ENCODE measurements at regions not wholly inside any gene's neighbourhood (a gene's known extent, or its start where the extent isn't known, plus 50 kb on each side); places are given as distances from the start of the nearest gene placed in this dataset.

DNA sequence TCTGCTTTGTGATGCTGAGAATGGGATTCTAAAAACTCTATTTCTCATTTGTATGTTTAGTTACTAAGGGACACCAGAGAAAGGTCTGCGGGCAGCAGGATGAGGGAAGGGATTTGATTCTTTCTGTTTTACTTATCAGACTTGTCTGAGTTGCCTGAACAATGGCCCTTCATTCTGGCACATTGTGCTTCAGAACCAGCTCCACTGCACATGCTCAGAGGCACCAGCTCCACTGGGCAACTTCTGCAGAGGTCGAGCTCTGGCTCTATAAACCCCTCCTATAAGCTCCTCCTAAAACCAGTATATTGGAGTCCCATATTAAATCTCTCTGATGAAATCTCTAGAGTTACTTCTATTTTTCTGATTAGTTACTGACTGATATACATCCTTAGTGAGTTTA, 453.2 kb upstream of the CDIN1 start:
- H3K4me1 Mint-ChIP-seq = peaks cover 7% of the 10 kb centered on the region
- no peak overlapping the region for H3K4me3 Mint-ChIP-seq
- peaks cover 2% of the 10 kb centered on the region for H3K36me3 Mint-ChIP-seq
- DNase-seq (ENCODE audit: low spot score in 2 of 2, unreplicated experiment in 2 of 2) = no peak
- H3K27me3 Mint-ChIP-seq (ENCODE audit: low read depth) = no peaks in the 10 kb centered on the region
- no peak overlapping the region for H3K27ac Mint-ChIP-seq
- TF ChIP-seq CTCF (IDR thresholded peaks at IDR 0.05; ENCODE audit: unreplicated experiment) = no peak
- peaks cover 19% of the 10 kb centered on the region for H3K9me3 Mint-ChIP-seq

- Mint-ChIP-seq H3K27ac (no peak overlapping the region), H3K4me1 (peaks cover 18% of the 10 kb centered on the region)
These were observed 448.6 kb upstream of the CDIN1 start for GRCh38 chr15:36130641-36131310.

GRCh38 chr15:36133742-36134141, 445.7 kb upstream of the CDIN1 start:
- H3K36me3 Mint-ChIP-seq = peaks cover 2% of the 10 kb centered on the region

More at GRCh38 chr15:36130641-36131310, 448.6 kb upstream of the CDIN1 start:
- peaks cover 11% of the 10 kb centered on the region for H3K9me3 Mint-ChIP-seq
- no peak overlapping the region for H3K4me3 Mint-ChIP-seq
- no peaks in the 10 kb centered on the region for H3K36me3 Mint-ChIP-seq
- H3K27me3 Mint-ChIP-seq (ENCODE audit: low read depth) = no peaks in the 10 kb centered on the region
- no peak for TF ChIP-seq CTCF (IDR thresholded peaks at IDR 0.05; ENCODE audit: unreplicated experiment)
- DNase-seq (ENCODE audit: low spot score in 2 of 2, unreplicated experiment in 2 of 2) = no peak

DNA sequence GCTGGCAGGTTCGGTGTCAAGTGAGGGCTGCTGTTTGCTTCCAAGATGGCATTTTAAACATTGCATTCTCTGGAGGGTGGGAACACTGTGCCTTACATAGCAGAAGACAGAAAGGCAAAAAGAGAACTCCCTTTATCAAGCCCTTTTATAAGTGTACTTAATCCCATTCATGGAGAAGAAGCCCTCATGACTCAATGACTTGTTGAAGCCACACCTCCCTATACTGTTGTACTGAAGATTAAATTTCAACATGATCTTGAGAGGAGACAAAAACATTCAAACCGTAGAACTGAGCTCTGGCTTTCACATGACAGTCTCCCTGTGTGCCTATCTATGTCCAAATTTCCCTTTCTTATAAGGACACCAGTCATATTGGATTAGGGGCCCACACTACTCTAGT, 443.4 kb upstream of the CDIN1 start:
- no peak overlapping the region for H3K4me3 Mint-ChIP-seq
- H3K27ac Mint-ChIP-seq = no peak overlapping the region
- H3K36me3 Mint-ChIP-seq = peaks cover 5% of the 10 kb centered on the region
- no peak for TF ChIP-seq CTCF (IDR thresholded peaks at IDR 0.05; ENCODE audit: unreplicated experiment)
- peaks cover 18% of the 10 kb centered on the region for H3K9me3 Mint-ChIP-seq
- peaks cover 18% of the 10 kb centered on the region for H3K4me1 Mint-ChIP-seq
- DNase-seq (ENCODE audit: low spot score in 2 of 2, unreplicated experiment in 2 of 2) = no peak
- no peaks in the 10 kb centered on the region for H3K27me3 Mint-ChIP-seq (ENCODE audit: low read depth)

More at GRCh38 chr15:36133742-36134141, 445.7 kb upstream of the CDIN1 start:
- peaks cover 18% of the 10 kb centered on the region for H3K4me1 Mint-ChIP-seq
- H3K27ac Mint-ChIP-seq = peak overlapping the region; percentile 47
- no peak for DNase-seq (ENCODE audit: low spot score in 2 of 2, unreplicated experiment in 2 of 2)
- H3K27me3 Mint-ChIP-seq (ENCODE audit: low read depth) = no peaks in the 10 kb centered on the region
- peaks cover 7% of the 10 kb centered on the region for H3K9me3 Mint-ChIP-seq
- no peak overlapping the region for H3K4me3 Mint-ChIP-seq
- TF ChIP-seq CTCF (IDR thresholded peaks at IDR 0.05; ENCODE audit: unreplicated experiment) = no peak

GRCh38 chr15:36152936-36153335, 426.5 kb upstream of the CDIN1 start:
- H3K4me1 Mint-ChIP-seq = peaks cover 10% of the 10 kb centered on the region
- H3K27ac Mint-ChIP-seq = no peak overlapping the region
- no peak overlapping the region for H3K4me3 Mint-ChIP-seq
- peaks cover 5% of the 10 kb centered on the region for H3K36me3 Mint-ChIP-seq
- DNase-seq (ENCODE audit: low spot score in 2 of 2, unreplicated experiment in 2 of 2) = no peak
- no peak for TF ChIP-seq CTCF (IDR thresholded peaks at IDR 0.05; ENCODE audit: unreplicated experiment)
- H3K27me3 Mint-ChIP-seq (ENCODE audit: low read depth) = no peaks in the 10 kb centered on the region
- H3K9me3 Mint-ChIP-seq = peaks cover 24% of the 10 kb centered on the region

Measured in mesothelial cell of epicardium (in vitro differentiated cells).